ENCODE measurements at regions not wholly inside any gene's neighbourhood (a gene's known extent, or its start where the extent isn't known, plus 50 kb on each side); places are given as distances from the start of the nearest gene placed in this dataset.

GRCh38 chr17:83178533-83179304, 99.3 kb downstream of the METRNL start:
- no peak for DNase-seq

GRCh38 chr17:83179374-83179773, 100.0 kb downstream of the METRNL start:
- DNase-seq = no peak

GRCh38 chr17:83179811-83180210, 100.4 kb downstream of the METRNL start:
- no peak for DNase-seq

GRCh38 chr17:83180264-83180995, 101.0 kb downstream of the METRNL start:
- no peak for DNase-seq

GRCh38 chr17:83180996-83181481, 101.6 kb downstream of the METRNL start:
- DNase-seq = no peak

- no peak for DNase-seq
Observed at GRCh38 chr17:83181991-83182619, 102.7 kb downstream of the METRNL start.

GRCh38 chr17:83182620-83183101, 103.3 kb downstream of the METRNL start:
- DNase-seq = no peak

- no peak for DNase-seq
Observed at GRCh38 chr17:83183145-83183948, 103.9 kb downstream of the METRNL start.

GRCh38 chr17:83183951-83184506, 104.6 kb downstream of the METRNL start:
- no peak for DNase-seq

GRCh38 chr17:83185023-83186002, 105.9 kb downstream of the METRNL start:
- no peak for DNase-seq

- DNase-seq = no peak
Observed at GRCh38 chr17:83186226-83186625, 106.8 kb downstream of the METRNL start.

- no peak for DNase-seq
Observed at GRCh38 chr17:83186751-83187421, 107.5 kb downstream of the METRNL start.

GRCh38 chr17:83187782-83188311, 108.4 kb downstream of the METRNL start:
- no peak for DNase-seq

- DNase-seq = no peak
Observed at GRCh38 chr17:83189044-83190003, 109.9 kb downstream of the METRNL start.

- DNase-seq = no peak
Observed at GRCh38 chr17:83190004-83190385, 110.6 kb downstream of the METRNL start.

GRCh38 chr17:83190601-83191387, 111.4 kb downstream of the METRNL start:
- DNase-seq = no peak

- no peak for DNase-seq
Observed at GRCh38 chr17:83191388-83192160, 112.2 kb downstream of the METRNL start.
